GM12878 (cell line): ENCODE measurements at regions not wholly inside any gene's neighbourhood (a gene's known extent, or its start where the extent isn't known, plus 50 kb on each side); places are given as distances from the start of the nearest gene placed in this dataset.

Experiments
- ATAC-seq: fragments of 200-7000 bp; cut with Tn5 transposase; 3 replicates; pipeline ENCODE4 v1.9.1; 2020; ENCODE audit warnings: mild to moderate bottlenecking, moderate library complexity
- BruUV-seq: library from RNA; stranded (reverse); fragments of 400-500 nt; replicated peaks from 2 replicates; lab custom pipeline; 2021; lab: Mats Ljungman, UMichigan
- CTCF ChIA-PET: fragments of 300-600 bp; sonication (Branson Sonifier 250); formaldehyde crosslinking; extraction: SDS; loops from one replicate; lab custom pipeline; 2021; ENCODE audit warnings: inconsistent platforms; lab: Yijun Ruan, JAX
- POLR2A ChIA-PET: fragments of 350-600 bp; formaldehyde crosslinking; extraction: SDS; loops from one replicate; lab custom pipeline; 2021; ENCODE audit warnings: inconsistent platforms; lab: Charles Lee
- RAD21 ChIA-PET: fragments of 300-600 bp; sonication (Branson Sonifier 250); formaldehyde crosslinking; loops from one replicate; lab custom pipeline; 2023; ENCODE audit warnings: antibody characterized with exemption; ENCODE audit not compliant: unreplicated experiment; lab: Charles Lee
- SMC1A ChIA-PET: fragments of 300-600 bp; sonication (Branson Sonifier 250); formaldehyde crosslinking; loops from one replicate; lab custom pipeline; 2023; ENCODE audit not compliant: unreplicated experiment, uncharacterized antibody; lab: Charles Lee
- DNase-seq: peaks from one replicate; pipeline ENCODE4 v3.0.0-alpha.2; 2011; ENCODE audit warnings: low read depth, low spot score
- FAIRE-seq: peaks from 3 replicates; lab custom pipeline; 2011; peaks lifted over from hg19 to GRCh38; lab: Jason Lieb, UNC
- H2AFZ ChIP-seq: 2 replicates; pipeline ENCODE4 v1.6.0; 2011; ENCODE audit warnings: low read depth, low read length, control low read depth; ENCODE audit not compliant: control insufficient read depth
- H3K27ac ChIP-seq: 2 replicates; pipeline ENCODE4 v1.5.1; 2011; ENCODE audit warnings: control low read depth; ENCODE audit not compliant: control insufficient read depth, insufficient read depth
- H3K27me3 ChIP-seq, 2 experiments: replicated peaks in 1 of 2; 2 replicates each; pipeline versions ENCODE4 v1.6.0 to v1.6.1; 2011; ENCODE audit warnings: low read length in 1 of 2; ENCODE audit not compliant: control insufficient read depth in 2 of 2, insufficient read depth in 2 of 2
- H3K36me3 ChIP-seq, 2 experiments: 2 replicates each; pipeline ENCODE4 v1.5.1; 2011; ENCODE audit warnings: low read length in 1 of 2; ENCODE audit not compliant: control insufficient read depth in 2 of 2, insufficient read depth in 2 of 2
- H3K4me1 ChIP-seq: 2 replicates; pipeline ENCODE4 v1.6.1; 2011; ENCODE audit warnings: mild to moderate bottlenecking, low read length, moderate library complexity, mixed read lengths; ENCODE audit not compliant: control insufficient read depth, insufficient read depth
- H3K4me2 ChIP-seq: 2 replicates; pipeline ENCODE4 v1.6.0; 2011; ENCODE audit warnings: control low read depth; ENCODE audit not compliant: control insufficient read depth, insufficient read depth
- H3K4me3 ChIP-seq: fragments of 200-600 bp; sonication (generic); 2 replicates; pipeline ENCODE4 v1.5.1; 2016
- H3K79me2 ChIP-seq: 2 replicates; pipeline ENCODE4 v1.6.0; 2011; ENCODE audit warnings: low read length; ENCODE audit not compliant: control insufficient read depth, insufficient read depth
- H3K9ac ChIP-seq: 2 replicates; pipeline ENCODE4 v1.8.0; 2011; ENCODE audit warnings: low read length, control low read depth, mixed read lengths; ENCODE audit not compliant: control insufficient read depth, insufficient read depth
- H3K9me3 ChIP-seq: replicated peaks from 3 replicates; pipeline ENCODE4 v1.5.1; 2011; ENCODE audit warnings: mild to moderate bottlenecking, low read length; ENCODE audit not compliant: control insufficient read depth, insufficient read depth
- H4K20me1 ChIP-seq: 2 replicates; pipeline ENCODE4 v1.6.0; 2011; ENCODE audit not compliant: control insufficient read depth, insufficient read depth
- BCL11A ChIP-seq: IDR thresholded peaks from 2 replicates; pipeline ENCODE4 v1.6.1; 2011; ENCODE audit warnings: low read depth, low read length
- BMI1 ChIP-seq: fragments of 450-650 bp; IDR thresholded peaks from 2 replicates; pipeline ENCODE4 v1.6.1; 2016; ENCODE audit warnings: mild to moderate bottlenecking, moderate library complexity, borderline replicate concordance
- E2F8 ChIP-seq: fragments of 450-650 bp; IDR thresholded peaks from 2 replicates; pipeline ENCODE4 v1.6.1; 2018; ENCODE audit warnings: mild to moderate bottlenecking, low read depth, moderate library complexity; ENCODE audit not compliant: partially characterized antibody
- NFYB ChIP-seq: IDR thresholded peaks from 2 replicates; pipeline ENCODE4 v1.6.1; 2011; ENCODE audit warnings: low read depth, mild to moderate bottlenecking, low read length, improper control_type of control experiment, moderate library complexity; ENCODE audit not compliant: insufficient read depth
- NR2F1 ChIP-seq: fragments of 450-650 bp; conservative IDR thresholded peaks from 2 replicates; pipeline ENCODE4 v1.6.1; 2017; ENCODE audit warnings: mild to moderate bottlenecking
- SIN3A ChIP-seq: IDR thresholded peaks from 2 replicates; pipeline ENCODE4 v1.6.1; 2012; ENCODE audit warnings: low read depth, low read length, improper control_type of control experiment
- SMC3 ChIP-seq: IDR thresholded peaks from 2 replicates; pipeline ENCODE4 v1.6.1; 2011; ENCODE audit warnings: low read length, improper control_type of control experiment, borderline replicate concordance
- SRF ChIP-seq, 2 experiments: IDR thresholded peaks; 2 replicates each; pipeline ENCODE4 v1.6.1; 2011; ENCODE audit warnings: low read depth in 2 of 2, low read length in 2 of 2, mild to moderate bottlenecking in 1 of 2, moderate library complexity in 1 of 2
- TAF1 ChIP-seq: IDR thresholded peaks from 2 replicates; pipeline ENCODE4 v1.6.1; 2011; ENCODE audit warnings: mild to moderate bottlenecking, low read depth, low read length, borderline replicate concordance
- ZBTB11 ChIP-seq: fragments of 450-650 bp; formaldehyde crosslinking; IDR thresholded peaks from 2 replicates; pipeline ENCODE4 v1.5.0; 2022; ENCODE audit warnings: mild to moderate bottlenecking, missing genetic modification characterization
- ZBTB33 ChIP-seq: fragments of 450-650 bp; IDR thresholded peaks from 2 replicates; pipeline ENCODE4 v1.6.1; 2017; ENCODE audit warnings: mild to moderate bottlenecking
- WGBS: methylation state at CpG from one replicate; pipeline ENCODE4 v1.1.6; 2016; ENCODE audit warnings: low lambda C conversion rate; ENCODE audit not compliant: insufficient replicate concordance, insufficient coverage; ENCODE audit errors: missing lambda C conversion rate; 5-methylcytosine and 5-hydroxymethylcytosine counted together
- in situ Hi-C: fragments of 300-500 bp; cut with MboI; formaldehyde crosslinking; loops from 9 replicates; pipeline ENCODE4 v1.14.3; 2018; ENCODE audit warnings: mixed read lengths
- intact Hi-C: fragments of 100-400 bp; cut with micrococcal nuclease; formaldehyde crosslinking; loops from one replicate; pipeline ENCODE4 v1.14.2; 2022; ENCODE audit not compliant: unreplicated experiment

GRCh38 chr22:49517211-49517610 lies 310.5 kb downstream of the BRD1 start:
- CTCF ChIA-PET = no interaction called here
- intact Hi-C loops = no loop called here
- TF ChIP-seq ZBTB11 (CRISPR knock-in tag) (no peak), BCL11A (no peak), E2F8 (no peak), SRF (IDR thresholded peaks at IDR 0.05; ENCODE audit: low read depth in 2 of 2, low read length in 2 of 2) (no peak), TAF1 (no peak), NR2F1 (no peak), SIN3A (no peak), ZBTB33 (no peak), NFYB (no peak), SMC3 (no peak), BMI1 (no peak)

More at GRCh38 chr22:49517211-49517610, 310.5 kb downstream of the BRD1 start:
- H3K9me3 ChIP-seq = peaks cover 1% of the 10 kb centered on the region; the same call in 2 of the 3 replicates
- no TSS peak for BruUV-seq
- no peaks in the 10 kb centered on the region for H3K79me2 ChIP-seq
- POLR2A ChIA-PET = no interaction called here
- H3K4me1 ChIP-seq = no peaks in the 10 kb centered on the region
- in situ Hi-C loops = no loop called here
- no peak for FAIRE-seq
- H3K4me3 ChIP-seq = no peak overlapping the region
- no peak overlapping the region for H2AFZ ChIP-seq
- ATAC-seq = no peak
- no peak for DNase-seq
- H3K4me2 ChIP-seq = no peak overlapping the region
- H3K9ac ChIP-seq = no peak overlapping the region
- no peaks in the 10 kb centered on the region for H3K36me3 ChIP-seq
- no peaks in the 10 kb centered on the region for H3K27me3 ChIP-seq
- SMC1A ChIA-PET = no interaction called here
- no peaks in the 10 kb centered on the region; the same call in 1 of the 2 replicates for H4K20me1 ChIP-seq
- RAD21 ChIA-PET = no interaction called here
- WGBS = 61% methylated on average over 16 of the region's 16 CpGs
- H3K27ac ChIP-seq = no peak overlapping the region
